IMR-90 (cell line): ENCODE measurements at regions not wholly inside any gene's neighbourhood (a gene's known extent, or its start where the extent isn't known, plus 50 kb on each side); places are given as distances from the start of the nearest gene placed in this dataset.
A peak's percentile ranks its signal among the peaks of the same experiment; 100 is the strongest.

Source experiments
- ATAC-seq: fragments of 200-7000 bp; cut with Tn5 transposase; 2 replicates; pipeline ENCODE4 v1.9.1; 2020; ENCODE audit warnings: low read depth, mild to moderate bottlenecking, moderate library complexity
- BruUV-seq: library from RNA; stranded (reverse); fragments of 400-500 nt; replicated peaks from 2 replicates; lab custom pipeline; 2021; lab: Mats Ljungman, UMichigan
- CTCF ChIA-PET: fragments of 300-600 bp; formaldehyde crosslinking; extraction: SDS; loops from one replicate; lab custom pipeline; 2021; ENCODE audit warnings: antibody characterized with exemption; lab: Yijun Ruan, JAX
- POLR2A ChIA-PET: fragments of 300-600 bp; sonication (Branson Sonifier 250); formaldehyde crosslinking; loops from one replicate; lab custom pipeline; 2022; ENCODE audit warnings: antibody characterized with exemption; ENCODE audit not compliant: unreplicated experiment; lab: Charles Lee
- DNase-seq: peaks from one replicate; pipeline ENCODE4 v3.0.0; 2013
- H2AFZ ChIP-seq: replicated peaks from 2 replicates; pipeline ENCODE3; 2013; ENCODE audit warnings: low read length, mild to moderate bottlenecking; ENCODE audit not compliant: poor library complexity
- H2AK5ac ChIP-seq: 2 replicates; pipeline ENCODE4 v1.6.1; 2013; ENCODE audit warnings: low read depth, low read length, inconsistent platforms
- H2AK9ac ChIP-seq: replicated peaks from 2 replicates; pipeline ENCODE3; 2013; ENCODE audit warnings: mild to moderate bottlenecking, low read depth, low read length, moderate library complexity; ENCODE audit not compliant: poor library complexity
- H2BK120ac ChIP-seq: 2 replicates; pipeline ENCODE4 v1.6.1; 2013; ENCODE audit warnings: low read depth, low read length, inconsistent platforms
- H2BK15ac ChIP-seq: 3 replicates; pipeline ENCODE4 v1.6.1; 2013; ENCODE audit warnings: low read depth, low read length, inconsistent platforms
- H2BK20ac ChIP-seq: 2 replicates; pipeline ENCODE4 v1.6.1; 2013; ENCODE audit warnings: low read depth, mild to moderate bottlenecking, inconsistent platforms, low read length, moderate library complexity
- H2BK5ac ChIP-seq: 2 replicates; pipeline ENCODE4 v1.6.1; 2013; ENCODE audit warnings: mild to moderate bottlenecking, low read depth, low read length, inconsistent platforms; ENCODE audit not compliant: poor library complexity, severe bottlenecking
- H3K14ac ChIP-seq: replicated peaks from 2 replicates; pipeline ENCODE4 v1.6.1; 2013; ENCODE audit warnings: low read depth, low read length, inconsistent platforms
- H3K18ac ChIP-seq: 2 replicates; pipeline ENCODE4 v1.6.1; 2013; ENCODE audit warnings: low read depth, low read length, control low read depth
- H3K23ac ChIP-seq: 2 replicates; pipeline ENCODE4 v1.6.1; 2013; ENCODE audit warnings: low read depth, low read length, inconsistent platforms
- H3K27ac ChIP-seq: 2 replicates; pipeline ENCODE4 v1.5.1; 2013; ENCODE audit warnings: mild to moderate bottlenecking, control low read depth, low read length; ENCODE audit not compliant: insufficient read depth
- H3K27me3 ChIP-seq: 2 replicates; pipeline ENCODE4 v1.6.1; 2013; ENCODE audit warnings: low read length; ENCODE audit not compliant: control insufficient read depth, insufficient read depth
- H3K36me3 ChIP-seq: 2 replicates; pipeline ENCODE4 v1.6.1; 2013; ENCODE audit warnings: low read length, mixed read lengths; ENCODE audit not compliant: control insufficient read depth, insufficient read depth
- H3K4ac ChIP-seq: 2 replicates; pipeline ENCODE4 v1.6.1; 2013; ENCODE audit warnings: low read depth, low read length, inconsistent platforms
- H3K4me1 ChIP-seq: 2 replicates; pipeline ENCODE4 v1.6.1; 2013; ENCODE audit warnings: low read length, mixed read lengths; ENCODE audit not compliant: control insufficient read depth, insufficient read depth
- H3K4me2 ChIP-seq: 2 replicates; pipeline ENCODE4 v1.6.1; 2013; ENCODE audit warnings: low read depth, mild to moderate bottlenecking, control low read depth, low read length, moderate library complexity
- H3K4me3 ChIP-seq: 2 replicates; pipeline ENCODE4 v1.5.1; 2013; ENCODE audit warnings: low read depth, mild to moderate bottlenecking, control low read depth, low read length, moderate library complexity; ENCODE audit not compliant: insufficient read depth
- H3K56ac ChIP-seq: 2 replicates; pipeline ENCODE4 v1.6.1; 2013; ENCODE audit warnings: low read length, inconsistent platforms; ENCODE audit not compliant: insufficient read depth; ENCODE audit errors: extremely low read depth
- H3K79me1 ChIP-seq, 2 experiments: 2 replicates each; pipeline ENCODE4 v1.6.1; 2013; ENCODE audit warnings: low read length in 2 of 2, inconsistent platforms in 1 of 2, low read depth in 1 of 2
- H3K9ac ChIP-seq: 2 replicates; pipeline ENCODE4 v1.6.1; 2013; ENCODE audit warnings: low read depth, low read length, control low read depth
- H3K9me1 ChIP-seq: 2 replicates; pipeline ENCODE4 v1.6.1; 2013; ENCODE audit warnings: low read length, inconsistent platforms; ENCODE audit not compliant: insufficient read depth
- H3K9me3 ChIP-seq: 2 replicates; pipeline ENCODE4 v1.6.1; 2013; ENCODE audit warnings: low read length; ENCODE audit not compliant: control insufficient read depth, insufficient read depth
- H4K20me1 ChIP-seq: 2 replicates; pipeline ENCODE4 v1.6.1; 2013; ENCODE audit warnings: low read length, inconsistent platforms; ENCODE audit not compliant: insufficient read depth
- H4K5ac ChIP-seq: 2 replicates; pipeline ENCODE4 v1.6.1; 2013; ENCODE audit warnings: mild to moderate bottlenecking, low read depth, low read length, control low read depth
- H4K8ac ChIP-seq, 2 experiments: 2 replicates each; pipeline ENCODE4 v1.6.1; 2013; ENCODE audit warnings: low read depth in 2 of 2, low read length in 2 of 2, control low read depth in 1 of 2, inconsistent platforms in 1 of 2
- H4K91ac ChIP-seq: 2 replicates; pipeline ENCODE4 v1.6.1; 2013; ENCODE audit warnings: low read depth, low read length, inconsistent platforms; ENCODE audit not compliant: insufficient read depth
- BHLHE40 ChIP-seq: fragments of 150-350 bp; IDR thresholded peaks from 2 replicates; pipeline ENCODE4 v1.6.1; 2016; ENCODE audit warnings: mild to moderate bottlenecking, low read depth, low read length
- CEBPB ChIP-seq: IDR thresholded peaks from 2 replicates; pipeline ENCODE4 v1.6.1; 2012; ENCODE audit warnings: low read depth, low read length, improper control_type of control experiment
- CHD1 ChIP-seq: IDR thresholded peaks from 2 replicates; pipeline ENCODE4 v1.6.1; 2012; ENCODE audit warnings: low read depth, low read length, improper control_type of control experiment
- CTCF ChIP-seq: conservative IDR thresholded peaks from 2 replicates; pipeline ENCODE4 v1.5.1; 2012; ENCODE audit warnings: mild to moderate bottlenecking, low read depth, low read length, improper control_type of control experiment
- ELK1 ChIP-seq: fragments of 150-350 bp; IDR thresholded peaks from 2 replicates; pipeline ENCODE4 v1.6.1; 2016; ENCODE audit warnings: low read depth, mild to moderate bottlenecking, low read length, moderate library complexity, borderline replicate concordance
- FOS ChIP-seq: fragments of 150-350 bp; IDR thresholded peaks from 2 replicates; pipeline ENCODE4 v1.6.1; 2016; ENCODE audit warnings: low read depth, low read length
- MAFK ChIP-seq: IDR thresholded peaks from 2 replicates; pipeline ENCODE4 v1.6.1; 2012; ENCODE audit warnings: low read depth, low read length, improper control_type of control experiment
- MAZ ChIP-seq: IDR thresholded peaks from 2 replicates; pipeline ENCODE4 v1.6.1; 2012; ENCODE audit warnings: low read depth, mild to moderate bottlenecking, low read length, improper control_type of control experiment, moderate library complexity, borderline replicate concordance
- MXI1 ChIP-seq: IDR thresholded peaks from 2 replicates; pipeline ENCODE4 v1.6.1; 2012; ENCODE audit warnings: low read depth, mild to moderate bottlenecking, low read length, moderate library complexity, borderline replicate concordance
- NFE2L2 ChIP-seq: fragments of 150-350 bp; IDR thresholded peaks from 2 replicates; pipeline ENCODE4 v1.6.1; 2016; ENCODE audit warnings: low read depth, mild to moderate bottlenecking, low read length
- POLR2A ChIP-seq: IDR thresholded peaks from 2 replicates; pipeline ENCODE4 v1.6.1; 2012; ENCODE audit warnings: mild to moderate bottlenecking, low read depth, low read length
- RAD21 ChIP-seq: IDR thresholded peaks from 2 replicates; pipeline ENCODE4 v1.6.1; 2012; ENCODE audit warnings: low read length, improper control_type of control experiment
- RCOR1 ChIP-seq: IDR thresholded peaks from 2 replicates; pipeline ENCODE4 v1.6.1; 2012; ENCODE audit warnings: mild to moderate bottlenecking, low read length, improper control_type of control experiment; ENCODE audit not compliant: insufficient replicate concordance
- RFX5 ChIP-seq: IDR thresholded peaks from 2 replicates; pipeline ENCODE4 v1.8.0; 2012; ENCODE audit warnings: low read depth, mild to moderate bottlenecking, low read length, moderate library complexity
- SMC3 ChIP-seq: fragments of 150-350 bp; IDR thresholded peaks from 2 replicates; pipeline ENCODE4 v1.6.1; 2016; ENCODE audit warnings: low read depth, mild to moderate bottlenecking, antibody characterized with exemption, low read length, moderate library complexity
- USF2 ChIP-seq: fragments of 150-350 bp; IDR thresholded peaks from 2 replicates; pipeline ENCODE4 v1.6.1; 2017; ENCODE audit warnings: mild to moderate bottlenecking, antibody characterized with exemption, low read length, low read depth
- WGBS, 2 experiments: methylation state at CpG; one replicate each; pipeline versions ENCODE4 v1.1.5 to v1.1.7; 2013; ENCODE audit warnings: missing lambda C conversion rate in 2 of 2; ENCODE audit not compliant: insufficient read length in 1 of 2; ENCODE audit errors: extremely low coverage in 2 of 2; 5-methylcytosine and 5-hydroxymethylcytosine counted together
- dilution Hi-C: fragments of 300-500 bp; cut with HindIII; formaldehyde crosslinking; loops from one replicate; pipeline ENCODE4 v1.14.3; 2018; ENCODE audit warnings: low sequenced_read_pairs; ENCODE audit not compliant: unreplicated experiment
- in situ Hi-C: fragments of 300-500 bp; cut with MboI; formaldehyde crosslinking; loops from 3 replicates; pipeline ENCODE4 v1.14.3; 2019; ENCODE audit warnings: low sequenced_read_pairs, inconsistent platforms, mixed read lengths
- intact Hi-C: fragments of 100-400 bp; cut with micrococcal nuclease; formaldehyde crosslinking; loops from 2 replicates; pipeline ENCODE4 v1.10.0; 2022

GRCh38 chr12:89085421-89085820 lies 266.9 kb downstream of the DUSP6 start:
- Histone ChIP-seq H4K5ac (no peak overlapping the region; the same call in 1 of the 2 replicates), H3K9ac (no peak overlapping the region), H3K4me1 (peaks cover 4% of the 10 kb centered on the region), H2BK120ac (no peak overlapping the region), H2BK20ac (no peak overlapping the region), H3K14ac (no peak overlapping the region), H3K27ac (no peak overlapping the region), H3K79me1 (no peaks in the 10 kb centered on the region), H2AFZ (no peak overlapping the region), H2AK5ac (0 out of 2 replicates have a peak overlapping the region, but pooled peaks have one; percentile 1), H2BK5ac (no peak overlapping the region), H4K8ac (no peak overlapping the region), H2AK9ac (no peak overlapping the region), H4K91ac (no peak overlapping the region), H3K9me1 (no peaks in the 10 kb centered on the region), H3K36me3 (no peaks in the 10 kb centered on the region), H3K9me3 (no peaks in the 10 kb centered on the region), H3K23ac (no peak overlapping the region), H3K4ac (no peak overlapping the region), H3K18ac (no peak overlapping the region), H4K20me1 (no peaks in the 10 kb centered on the region), H3K27me3 (no peaks in the 10 kb centered on the region), H3K56ac (no peak overlapping the region), H3K4me3 (no peak overlapping the region), H3K4me2 (no peak overlapping the region), H2BK15ac (no peak overlapping the region)
- no TSS peak for BruUV-seq
- no peak for ATAC-seq
- dilution Hi-C loops = no loop called here
- no peak for DNase-seq
- TF ChIP-seq BHLHE40 (no peak), CTCF (no peak), RAD21 (no peak), FOS (no peak), NFE2L2 (no peak), RCOR1 (no peak), MAFK (no peak), MAZ (no peak), POLR2A (no peak), ELK1 (no peak), MXI1 (no peak), CHD1 (no peak), SMC3 (no peak), CEBPB (no peak), USF2 (no peak), RFX5 (no peak)
- ChIA-PET CTCF (no interaction called here), POLR2A (no interaction called here)
- intact Hi-C loops = no loop called here
- in situ Hi-C loops = no loop called here
- WGBS, 2 experiments = no CpG with 5 or more reads among the region's 5 CpGs
